Germinal center (tissue), 1 donor: ENCODE measurements at regions not wholly inside any gene's neighbourhood (a gene's known extent, or its start where the extent isn't known, plus 50 kb on each side); places are given as distances from the start of the nearest gene placed in this dataset.
"Not testable (repeated sequence)": the region's sequence is repeated elsewhere in the genome, so short reads cannot be mapped to it uniquely, and the experiment has no call there.

ENCODE experiments used
- DNase-seq: peaks from one replicate; pipeline ENCODE4 v3.0.0; 2012; ENCODE audit warnings: mixed read lengths, low spot score

- DNase-seq, result no peak
Observed at GRCh38 chr4:13678186-13678924, 50.8 kb upstream of the BOD1L1 start.

- DNase-seq, result no peak
Observed at GRCh38 chr4:13681570-13681969, 54.0 kb upstream of the BOD1L1 start.

- no peak for DNase-seq
Observed at GRCh38 chr4:13694256-13694655, 66.7 kb upstream of the BOD1L1 start.

GRCh38 chr4:13698296-13698695 is 70.8 kb upstream of the BOD1L1 start:
- DNase-seq, result no peak

- no peak for DNase-seq
Observed at GRCh38 chr4:13700021-13700857, 72.7 kb upstream of the BOD1L1 start.

GRCh38 chr4:13700858-13701140 is 73.3 kb upstream of the BOD1L1 start:
- DNase-seq, result not testable (repeated sequence)

- no peak for DNase-seq
Observed at GRCh38 chr4:13701937-13702446, 74.5 kb upstream of the BOD1L1 start.

- DNase-seq, result no peak
Observed at GRCh38 chr4:13703096-13703495, 75.6 kb upstream of the BOD1L1 start.

GRCh38 chr4:13704035-13704434 is 76.5 kb upstream of the BOD1L1 start:
- no peak for DNase-seq

- no peak for DNase-seq
Observed at GRCh38 chr4:13704761-13705160, 77.2 kb upstream of the BOD1L1 start.

GRCh38 chr4:13705521-13706041 is 78.1 kb upstream of the BOD1L1 start:
- no peak for DNase-seq

- DNase-seq, result no peak
Observed at GRCh38 chr4:13706120-13706519, 78.6 kb upstream of the BOD1L1 start.

GRCh38 chr4:13706716-13707115 is 79.2 kb upstream of the BOD1L1 start:
- no peak for DNase-seq

- no peak for DNase-seq
Observed at GRCh38 chr4:13710246-13710885, 82.8 kb upstream of the BOD1L1 start.

- DNase-seq, result no peak
Observed at GRCh38 chr4:13711233-13711785, 83.8 kb upstream of the BOD1L1 start.

GRCh38 chr4:13721894-13722293 is 94.4 kb upstream of the BOD1L1 start:
- DNase-seq, result no peak

GRCh38 chr4:13722649-13723048 is 95.1 kb upstream of the BOD1L1 start:
- no peak for DNase-seq

- DNase-seq, result no peak
Observed at GRCh38 chr4:13728761-13729160, 101.2 kb upstream of the BOD1L1 start.

GRCh38 chr4:13731019-13731418 is 103.5 kb upstream of the BOD1L1 start:
- no peak for DNase-seq

- DNase-seq, result no peak
Observed at GRCh38 chr4:13733817-13734216, 106.3 kb upstream of the BOD1L1 start.

GRCh38 chr4:13750594-13750993 is 123.1 kb upstream of the BOD1L1 start:
- no peak for DNase-seq

- DNase-seq, result not testable (repeated sequence)
Observed at GRCh38 chr4:13761581-13761980, 134.1 kb upstream of the BOD1L1 start.
